B cell (primary cell): ENCODE measurements at regions not wholly inside any gene's neighbourhood (a gene's known extent, or its start where the extent isn't known, plus 50 kb on each side); places are given as distances from the start of the nearest gene placed in this dataset.

Experiments
- ATAC-seq: fragments of 200-7000 bp; cut with Tn5 transposase; one replicate; pipeline ENCODE4 v1.10.0; 2021; ENCODE audit warnings: low read depth, mild to moderate bottlenecking, moderate number of reproducible peaks, moderate library complexity
- CTCF ChIA-PET: fragments of 350-600 bp; sonication (Branson Sonifier 250); formaldehyde crosslinking; loops from one replicate; lab custom pipeline; 2021; ENCODE audit warnings: antibody characterized with exemption, inconsistent platforms; lab: Charles Lee
- POLR2A ChIA-PET: fragments of 350-600 bp; sonication (Branson Sonifier 250); formaldehyde crosslinking; loops from one replicate; lab custom pipeline; 2021; ENCODE audit warnings: antibody characterized with exemption; lab: Charles Lee
- DNase-seq: peaks from one replicate; pipeline ENCODE4 v3.0.0; 2013
- H2AFZ ChIP-seq: 2 replicates; pipeline ENCODE4 v1.6.1; 2012; ENCODE audit warnings: mild to moderate bottlenecking, low read depth, low read length; ENCODE audit not compliant: insufficient read depth, poor library complexity, severe bottlenecking
- H3K27ac ChIP-seq, 2 donors: 1 replicate in 1 of 2; 2 replicates in 1 of 2; pipeline ENCODE4 v1.5.1; 2012 to 2013; ENCODE audit warnings: low read length in 2 of 2, mild to moderate bottlenecking in 2 of 2, moderate library complexity in 1 of 2
- H3K27me3 ChIP-seq, 4 experiments: fragments of 200-600 bp in 1 of 4; sonication (generic) in 1 of 4; replicated peaks in 1 of 4; 1 replicate in 2 of 4; 2 replicates in 2 of 4; pipeline versions ENCODE4 v1.6.1 to v1.7.0; 2013 to 2016; ENCODE audit warnings: low read length in 3 of 4, mild to moderate bottlenecking in 2 of 4, mixed read lengths in 1 of 4, moderate library complexity in 1 of 4; ENCODE audit not compliant: insufficient read depth in 4 of 4, control insufficient read depth in 3 of 4; ENCODE audit errors: control extremely low read depth in 1 of 4
- H3K36me3 ChIP-seq, 2 experiments: replicated peaks in 1 of 2; 1 replicate in 1 of 2; 2 replicates in 1 of 2; pipeline versions ENCODE4 v1.6.1 to v1.7.1; 2013; ENCODE audit warnings: low read length in 1 of 2; ENCODE audit not compliant: insufficient read depth in 2 of 2, control insufficient read depth in 1 of 2; ENCODE audit errors: control extremely low read depth in 1 of 2, extremely low read depth in 1 of 2
- H3K4me1 ChIP-seq, 2 donors: fragments of 200-600 bp in 1 of 2; sonication (generic) in 1 of 2; 1 replicate in 1 of 2; 2 replicates in 1 of 2; pipeline versions ENCODE4 v1.5.1 to v1.6.1; 2013 to 2017; ENCODE audit warnings: low read length in 2 of 2; ENCODE audit not compliant: control insufficient read depth in 2 of 2, insufficient read depth in 2 of 2
- H3K4me2 ChIP-seq: replicated peaks from 2 replicates; pipeline ENCODE3; 2012; ENCODE audit warnings: mild to moderate bottlenecking, low read depth, low read length; ENCODE audit not compliant: poor library complexity, severe bottlenecking
- H3K4me3 ChIP-seq, 5 experiments: fragments of 200-600 bp in 1 of 5; sonication (generic) in 1 of 5; 1 replicate in 3 of 5; 2 replicates in 2 of 5; pipeline versions ENCODE4 v1.5.1 to v1.7.0; 2011 to 2016; ENCODE audit warnings: low read length in 4 of 5, mild to moderate bottlenecking in 4 of 5, low read depth in 2 of 5, control low read depth in 1 of 5, moderate library complexity in 1 of 5; ENCODE audit not compliant: insufficient read depth in 1 of 5; ENCODE audit errors: control extremely low read depth in 1 of 5, extremely low read depth in 1 of 5
- H3K79me2 ChIP-seq: fragments of 200-600 bp; sonication (generic); one replicate; pipeline ENCODE4 v1.6.0; 2016; ENCODE audit warnings: low read length; ENCODE audit not compliant: control insufficient read depth, insufficient read depth
- H3K9ac ChIP-seq: fragments of 200-600 bp; sonication (generic); 2 replicates; pipeline ENCODE4 v1.6.1; 2017; ENCODE audit warnings: mild to moderate bottlenecking, low read length, moderate library complexity
- H3K9me3 ChIP-seq, 3 donors: one replicate each; pipeline versions ENCODE4 v1.6.1 to v1.7.1; 2013; ENCODE audit warnings: low read length in 2 of 3; ENCODE audit not compliant: control insufficient read depth in 2 of 3, insufficient read depth in 1 of 3; ENCODE audit errors: control extremely low read depth in 1 of 3
- H4K20me1 ChIP-seq: 2 replicates; pipeline ENCODE4 v1.6.0; 2012; ENCODE audit warnings: mild to moderate bottlenecking, low read length; ENCODE audit not compliant: insufficient read depth, control insufficient read depth, poor library complexity, severe bottlenecking
- H3K27ac Mint-ChIP-seq: one replicate; pipeline ENCODE4 v1.8.0; 2021; ENCODE audit warnings: mixed read lengths
- H3K27me3 Mint-ChIP-seq: one replicate; pipeline ENCODE4 v1.8.0; 2021; ENCODE audit warnings: mixed read lengths
- H3K4me1 Mint-ChIP-seq: one replicate; pipeline ENCODE4 v1.8.0; 2021; ENCODE audit warnings: mixed read lengths
- H3K4me3 Mint-ChIP-seq: one replicate; pipeline ENCODE4 v1.8.0; 2021; ENCODE audit warnings: mixed read lengths
- H3K9me3 Mint-ChIP-seq: one replicate; pipeline ENCODE4 v1.8.0; 2022; ENCODE audit warnings: mixed read lengths; ENCODE audit not compliant: insufficient read depth
- CTCF ChIP-seq: fragments of 200-600 bp; IDR thresholded peaks from one replicate; pipeline ENCODE4 v1.8.0; 2022; ENCODE audit warnings: antibody characterized with exemption, mild to moderate bottlenecking
- EZH2 ChIP-seq: IDR thresholded peaks from 2 replicates; pipeline ENCODE4 v1.6.1; 2012; ENCODE audit warnings: borderline replicate concordance, low read depth, mild to moderate bottlenecking, moderate library complexity, low read length; ENCODE audit not compliant: insufficient read depth, poor library complexity, severe bottlenecking
- WGBS: methylation state at CpG from one replicate; pipeline ENCODE4 v1.1.5; 2013; ENCODE audit warnings: missing lambda C conversion rate; ENCODE audit not compliant: insufficient coverage; 5-methylcytosine and 5-hydroxymethylcytosine counted together
- intact Hi-C: fragments of 100-400 bp; cut with micrococcal nuclease; formaldehyde crosslinking; loops from one replicate; pipeline ENCODE4 v1.10.0; 2022

GRCh38 chr7:38051786-38052185, 126.3 kb upstream of the STARD3NL start:
- ATAC-seq, result no peak
- no CpG with 5 or more reads among the region's 3 CpGs for WGBS
- no peaks in the 10 kb centered on the region for H3K4me1 ChIP-seq
- H3K27ac ChIP-seq, result no peak overlapping the region
- H3K4me3 ChIP-seq, result no peak overlapping the region
- no peaks in the 10 kb centered on the region for H3K27me3 Mint-ChIP-seq
- H3K9me3 Mint-ChIP-seq, result no peaks in the 10 kb centered on the region
- no peaks in the 10 kb centered on the region for H4K20me1 ChIP-seq
- TF ChIP-seq CTCF, result no peak
- TF ChIP-seq EZH2, result no peak
- ChIA-PET CTCF (no interaction called here), POLR2A (no interaction called here)
- DNase-seq, result no peak
- no peaks in the 10 kb centered on the region for H3K36me3 ChIP-seq
- H3K4me1 Mint-ChIP-seq, result no peaks in the 10 kb centered on the region
- H3K27ac Mint-ChIP-seq, result no peak overlapping the region
- intact Hi-C loops, result no loop called here
- H3K27me3 ChIP-seq, result peaks cover 0 to 3% (median 0%) of the 10 kb centered on the region in 4 experiments
- no peak overlapping the region for H2AFZ ChIP-seq
- no peak overlapping the region for H3K9ac ChIP-seq
- H3K9me3 ChIP-seq, result peaks cover 0 to 17% (median 0%) of the 10 kb centered on the region in 3 donors
- no peak overlapping the region for H3K4me3 Mint-ChIP-seq
- no peaks in the 10 kb centered on the region for H3K79me2 ChIP-seq
- H3K4me2 ChIP-seq, result no peak overlapping the region

GRCh38 chr7:38052786-38053185, 125.3 kb upstream of the STARD3NL start:
- ATAC-seq, result no peak
- TF ChIP-seq EZH2 (no peak), CTCF (no peak)
- Histone ChIP-seq H3K27me3 (peaks cover 0 to 3% (median 0%) of the 10 kb centered on the region in 4 experiments), H3K9ac (no peak overlapping the region), H3K79me2 (no peaks in the 10 kb centered on the region), H3K4me2 (no peak overlapping the region), H3K27ac (no peak overlapping the region), H3K4me1 (no peaks in the 10 kb centered on the region), H2AFZ (no peak overlapping the region), H4K20me1 (no peaks in the 10 kb centered on the region), H3K36me3 (no peaks in the 10 kb centered on the region), H3K9me3 (peaks cover 0 to 17% (median 0%) of the 10 kb centered on the region in 3 donors), H3K4me3 (no peak overlapping the region)
- Mint-ChIP-seq H3K27me3 (no peaks in the 10 kb centered on the region), H3K9me3 (no peaks in the 10 kb centered on the region), H3K27ac (no peak overlapping the region), H3K4me3 (no peak overlapping the region), H3K4me1 (no peaks in the 10 kb centered on the region)
- POLR2A ChIA-PET, result no interaction called here
- intact Hi-C loops, result no loop called here
- CTCF ChIA-PET, result no interaction called here
- 100% methylated on average over 1 of the region's 2 CpGs for WGBS
- no peak for DNase-seq
